HEK293 (cell line): ENCODE measurements at regions not wholly inside any gene's neighbourhood (a gene's known extent, or its start where the extent isn't known, plus 50 kb on each side); places are given as distances from the start of the nearest gene placed in this dataset.

Experiments
- CTCF ChIA-PET: fragments of 350-600 bp; formaldehyde crosslinking; extraction: SDS; loops from one replicate; lab custom pipeline; 2021; ENCODE audit warnings: antibody characterized with exemption; lab: Yijun Ruan, JAX
- POLR2A ChIA-PET: fragments of 300-600 bp; formaldehyde crosslinking; extraction: SDS; loops from one replicate; lab custom pipeline; 2020; ENCODE audit warnings: antibody characterized with exemption, inconsistent platforms; lab: Yijun Ruan, JAX
- H3K27ac ChIP-seq: fragments of 200-500 bp; sonication (Bioruptor generic); 2 replicates; pipeline ENCODE4 v1.5.1; 2014; ENCODE audit warnings: low read depth, low read length, control low read depth, inconsistent platforms; ENCODE audit errors: extremely low read depth
- H3K36me3 ChIP-seq, 2 experiments: fragments of 200-500 bp in 1 of 2; sonication (Bioruptor generic) in 1 of 2; 1 replicate in 1 of 2; 2 replicates in 1 of 2; pipeline ENCODE4 v1.5.1; 2014 to 2017; ENCODE audit warnings: inconsistent platforms in 2 of 2, low read length in 2 of 2; ENCODE audit not compliant: control insufficient read depth in 2 of 2, insufficient read depth in 1 of 2
- H3K4me1 ChIP-seq: fragments of 200-500 bp; sonication (Bioruptor generic); 2 replicates; pipeline ENCODE4 v1.5.1; 2014; ENCODE audit warnings: mild to moderate bottlenecking, low read length, inconsistent platforms; ENCODE audit not compliant: control insufficient read depth, insufficient read depth
- H3K4me3 ChIP-seq: 2 replicates; pipeline ENCODE4 v1.5.1; 2011; ENCODE audit warnings: low read depth, mild to moderate bottlenecking, control low read depth, low read length, moderate library complexity
- H3K9me3 ChIP-seq: fragments of 200-500 bp; sonication (Bioruptor generic); 2 replicates; pipeline ENCODE4 v1.5.1; 2014; ENCODE audit warnings: low read depth, low read length, inconsistent platforms; ENCODE audit not compliant: control insufficient read depth, insufficient read depth
- BCL6B ChIP-seq: fragments of 450-650 bp; formaldehyde crosslinking; IDR thresholded peaks from 2 replicates; pipeline ENCODE4 v1.5.1; 2017; ENCODE audit warnings: missing biosample characterization, missing genetic modification characterization
- HIC1 ChIP-seq: fragments of 450-650 bp; formaldehyde crosslinking; IDR thresholded peaks from 2 replicates; pipeline ENCODE4 v1.5.1; 2016; ENCODE audit warnings: missing biosample characterization, missing genetic modification characterization
- KLF1 ChIP-seq: fragments of 450-650 bp; formaldehyde crosslinking; IDR thresholded peaks from 2 replicates; pipeline ENCODE4 v1.5.1; 2016; ENCODE audit warnings: missing biosample characterization, missing genetic modification characterization
- MYNN ChIP-seq: fragments of 450-650 bp; formaldehyde crosslinking; IDR thresholded peaks from 2 replicates; pipeline ENCODE4 v1.5.1; 2016; ENCODE audit warnings: missing biosample characterization, missing genetic modification characterization, borderline replicate concordance
- OSR2 ChIP-seq: fragments of 450-650 bp; formaldehyde crosslinking; IDR thresholded peaks from 2 replicates; pipeline ENCODE4 v1.5.1; 2016; ENCODE audit warnings: missing biosample characterization, missing genetic modification characterization
- ZBTB20 ChIP-seq: fragments of 450-650 bp; formaldehyde crosslinking; IDR thresholded peaks from 2 replicates; pipeline ENCODE4 v1.5.1; 2016; ENCODE audit warnings: missing biosample characterization, missing genetic modification characterization
- ZBTB48 ChIP-seq: fragments of 450-650 bp; formaldehyde crosslinking; IDR thresholded peaks from 2 replicates; pipeline ENCODE4 v1.5.1; 2016; ENCODE audit warnings: missing biosample characterization, missing genetic modification characterization
- ZNF175 ChIP-seq: fragments of 450-650 bp; formaldehyde crosslinking; IDR thresholded peaks from 2 replicates; pipeline ENCODE4 v1.5.1; 2016; ENCODE audit warnings: missing biosample characterization, missing genetic modification characterization
- ZNF266 ChIP-seq: fragments of 450-650 bp; formaldehyde crosslinking; IDR thresholded peaks from 2 replicates; pipeline ENCODE4 v1.5.1; 2016; ENCODE audit warnings: missing biosample characterization, missing genetic modification characterization, low read depth
- ZNF521 ChIP-seq: fragments of 450-650 bp; formaldehyde crosslinking; IDR thresholded peaks from 2 replicates; pipeline ENCODE4 v1.5.1; 2017; ENCODE audit warnings: missing biosample characterization, mild to moderate bottlenecking, missing genetic modification characterization
- ZNF549 ChIP-seq: fragments of 450-650 bp; IDR thresholded peaks from 2 replicates; pipeline ENCODE4 v1.5.1; 2018; ENCODE audit warnings: missing biosample characterization, missing genetic modification characterization, mild to moderate bottlenecking, inconsistent platforms, moderate library complexity
- ZNF558 ChIP-seq: fragments of 450-650 bp; formaldehyde crosslinking; IDR thresholded peaks from 2 replicates; pipeline ENCODE4 v1.5.1; 2016; ENCODE audit warnings: missing biosample characterization, missing genetic modification characterization
- ZNF626 ChIP-seq: fragments of 450-650 bp; sonication (Bioruptor Pico); formaldehyde crosslinking; IDR thresholded peaks from 2 replicates; pipeline ENCODE4 v1.5.1; 2018; ENCODE audit warnings: missing biosample characterization, missing genetic modification characterization, inconsistent platforms
- ZNF660 ChIP-seq: fragments of 450-650 bp; IDR thresholded peaks from 2 replicates; pipeline ENCODE4 v1.5.1; 2018; ENCODE audit warnings: missing biosample characterization, mild to moderate bottlenecking, missing genetic modification characterization
- ZNF792 ChIP-seq: fragments of 450-650 bp; formaldehyde crosslinking; IDR thresholded peaks from 2 replicates; pipeline ENCODE4 v1.5.1; 2016; ENCODE audit warnings: missing biosample characterization, missing genetic modification characterization
- TF ChIP-seq, protein P1 (sequence below): fragments of 450-650 bp; formaldehyde crosslinking; IDR thresholded peaks from 2 replicates; pipeline ENCODE4 v1.5.1; 2017; ENCODE audit warnings: missing biosample characterization, mild to moderate bottlenecking, missing genetic modification characterization, moderate library complexity
- TF ChIP-seq, protein P2 (sequence below): fragments of 450-650 bp; formaldehyde crosslinking; IDR thresholded peaks from 2 replicates; pipeline ENCODE4 v1.5.1; 2016; ENCODE audit warnings: missing biosample characterization, missing genetic modification characterization, low read depth
- TF ChIP-seq, protein P3 (sequence below): fragments of 450-650 bp; formaldehyde crosslinking; IDR thresholded peaks from 2 replicates; pipeline ENCODE4 v1.5.1; 2016; ENCODE audit warnings: missing biosample characterization, missing genetic modification characterization
- TF ChIP-seq, protein P4 (sequence below): fragments of 450-650 bp; formaldehyde crosslinking; IDR thresholded peaks from 2 replicates; pipeline ENCODE4 v1.5.1; 2016; ENCODE audit warnings: missing biosample characterization, missing genetic modification characterization, borderline replicate concordance

DNA sequence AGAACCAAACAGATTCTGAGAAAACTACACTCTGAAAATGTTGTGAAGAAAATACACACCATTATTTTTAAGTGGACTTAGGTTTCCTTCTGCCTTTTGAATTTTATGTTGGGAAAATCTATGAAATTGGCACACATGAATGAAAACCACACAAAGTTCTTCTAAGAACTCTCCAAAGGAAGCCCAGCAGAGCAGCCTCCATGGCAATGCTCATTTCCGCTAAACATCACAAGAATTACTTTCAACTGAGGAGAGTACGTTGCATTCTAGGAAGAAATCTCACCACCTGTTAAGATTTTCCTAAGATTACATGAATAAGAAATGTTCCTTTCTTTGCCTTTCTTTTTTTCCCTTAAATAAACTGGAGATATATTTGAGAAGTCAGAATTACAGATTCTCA lies 154.2 kb downstream of the BARHL2 start:
- ChIA-PET CTCF (interaction anchor here (0.6 kb wide), 1 partner anchor 28 kb away, joined by 3 read pairs; no protein-coding TSS in a partner anchor), POLR2A (no interaction called here)
- Histone ChIP-seq H3K9me3 (no peaks in the 10 kb centered on the region), H3K4me1 (peaks cover 6% of the 10 kb centered on the region), H3K27ac (no peak overlapping the region), H3K4me3 (no peak overlapping the region), H3K36me3 (no peaks in the 10 kb centered on the region)
- TF ChIP-seq ZNF266 (tag by site-specific recombination) (no peak), HIC1 (tag by site-specific recombination) (no peak), ZNF175 (tag by site-specific recombination) (no peak), ZBTB48 (no peak), ZBTB20 (tag by site-specific recombination) (no peak), BCL6B (no peak)

- no peak overlapping the region for H3K4me3 ChIP-seq
- no peaks in the 10 kb centered on the region for H3K9me3 ChIP-seq
- ChIA-PET CTCF (interaction anchor here (0.6 kb wide), 1 partner anchor 798 kb away, joined by 3 read pairs; no protein-coding TSS in a partner anchor), POLR2A (no interaction called here)
- H3K36me3 ChIP-seq: no peaks in the 10 kb centered on the region
- H3K27ac ChIP-seq: no peak overlapping the region
- H3K4me1 ChIP-seq: peaks cover 8% of the 10 kb centered on the region
- TF ChIP-seq ZBTB48 (no peak), ZNF521 (tag by site-specific recombination) (no peak), ZNF626 (tag by site-specific recombination) (no peak), ZNF549 (tag by site-specific recombination) (no peak), KLF1 (no peak), ZNF660 (no peak), MYNN (no peak), ZNF792 (no peak), OSR2 (tag by site-specific recombination) (no peak), ZNF558 (tag by site-specific recombination) (no peak)
- TF ChIP-seq, protein P1, sequence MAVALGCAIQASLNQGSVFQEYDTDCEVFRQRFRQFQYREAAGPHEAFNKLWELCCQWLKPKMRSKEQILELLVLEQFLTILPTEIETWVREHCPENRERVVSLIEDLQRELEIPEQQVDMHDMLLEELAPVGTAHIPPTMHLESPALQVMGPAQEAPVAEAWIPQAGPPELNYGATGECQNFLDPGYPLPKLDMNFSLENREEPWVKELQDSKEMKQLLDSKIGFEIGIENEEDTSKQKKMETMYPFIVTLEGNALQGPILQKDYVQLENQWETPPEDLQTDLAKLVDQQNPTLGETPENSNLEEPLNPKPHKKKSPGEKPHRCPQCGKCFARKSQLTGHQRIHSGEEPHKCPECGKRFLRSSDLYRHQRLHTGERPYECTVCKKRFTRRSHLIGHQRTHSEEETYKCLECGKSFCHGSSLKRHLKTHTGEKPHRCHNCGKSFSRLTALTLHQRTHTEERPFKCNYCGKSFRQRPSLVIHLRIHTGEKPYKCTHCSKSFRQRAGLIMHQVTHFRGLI: no peak
- TF ChIP-seq, protein P2, sequence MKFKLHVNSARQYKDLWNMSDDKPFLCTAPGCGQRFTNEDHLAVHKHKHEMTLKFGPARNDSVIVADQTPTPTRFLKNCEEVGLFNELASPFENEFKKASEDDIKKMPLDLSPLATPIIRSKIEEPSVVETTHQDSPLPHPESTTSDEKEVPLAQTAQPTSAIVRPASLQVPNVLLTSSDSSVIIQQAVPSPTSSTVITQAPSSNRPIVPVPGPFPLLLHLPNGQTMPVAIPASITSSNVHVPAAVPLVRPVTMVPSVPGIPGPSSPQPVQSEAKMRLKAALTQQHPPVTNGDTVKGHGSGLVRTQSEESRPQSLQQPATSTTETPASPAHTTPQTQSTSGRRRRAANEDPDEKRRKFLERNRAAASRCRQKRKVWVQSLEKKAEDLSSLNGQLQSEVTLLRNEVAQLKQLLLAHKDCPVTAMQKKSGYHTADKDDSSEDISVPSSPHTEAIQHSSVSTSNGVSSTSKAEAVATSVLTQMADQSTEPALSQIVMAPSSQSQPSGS (tag by site-specific recombination): no peak
- TF ChIP-seq, protein P3, sequence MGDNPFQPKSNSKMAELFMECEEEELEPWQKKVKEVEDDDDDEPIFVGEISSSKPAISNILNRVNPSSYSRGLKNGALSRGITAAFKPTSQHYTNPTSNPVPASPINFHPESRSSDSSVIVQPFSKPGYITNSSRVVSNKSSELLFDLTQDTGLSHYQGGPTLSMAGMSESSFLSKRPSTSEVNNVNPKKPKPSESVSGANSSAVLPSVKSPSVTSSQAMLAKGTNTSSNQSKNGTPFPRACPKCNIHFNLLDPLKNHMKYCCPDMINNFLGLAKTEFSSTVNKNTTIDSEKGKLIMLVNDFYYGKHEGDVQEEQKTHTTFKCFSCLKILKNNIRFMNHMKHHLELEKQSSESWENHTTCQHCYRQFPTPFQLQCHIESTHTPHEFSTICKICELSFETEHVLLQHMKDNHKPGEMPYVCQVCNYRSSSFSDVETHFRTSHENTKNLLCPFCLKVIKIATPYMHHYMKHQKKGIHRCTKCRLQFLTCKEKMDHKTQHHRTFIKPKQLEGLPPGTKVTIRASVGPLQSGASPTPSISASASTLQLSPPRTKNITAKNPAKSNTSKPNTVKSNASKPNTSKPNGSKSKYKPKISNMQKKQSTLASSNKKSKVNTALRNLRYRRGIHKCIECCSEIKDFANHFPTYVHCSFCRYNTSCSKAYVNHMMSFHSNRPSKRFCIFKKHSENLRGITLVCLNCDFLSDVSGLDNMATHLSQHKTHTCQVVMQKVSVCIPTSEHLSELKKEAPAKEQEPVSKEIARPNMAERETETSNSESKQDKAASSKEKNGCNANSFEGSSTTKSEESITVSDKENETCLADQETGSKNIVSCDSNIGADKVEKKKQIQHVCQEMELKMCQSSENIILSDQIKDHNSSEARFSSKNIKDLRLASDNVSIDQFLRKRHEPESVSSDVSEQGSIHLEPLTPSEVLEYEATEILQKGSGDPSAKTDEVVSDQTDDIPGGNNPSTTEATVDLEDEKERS (tag by site-specific recombination): no peak
- TF ChIP-seq, protein P4, sequence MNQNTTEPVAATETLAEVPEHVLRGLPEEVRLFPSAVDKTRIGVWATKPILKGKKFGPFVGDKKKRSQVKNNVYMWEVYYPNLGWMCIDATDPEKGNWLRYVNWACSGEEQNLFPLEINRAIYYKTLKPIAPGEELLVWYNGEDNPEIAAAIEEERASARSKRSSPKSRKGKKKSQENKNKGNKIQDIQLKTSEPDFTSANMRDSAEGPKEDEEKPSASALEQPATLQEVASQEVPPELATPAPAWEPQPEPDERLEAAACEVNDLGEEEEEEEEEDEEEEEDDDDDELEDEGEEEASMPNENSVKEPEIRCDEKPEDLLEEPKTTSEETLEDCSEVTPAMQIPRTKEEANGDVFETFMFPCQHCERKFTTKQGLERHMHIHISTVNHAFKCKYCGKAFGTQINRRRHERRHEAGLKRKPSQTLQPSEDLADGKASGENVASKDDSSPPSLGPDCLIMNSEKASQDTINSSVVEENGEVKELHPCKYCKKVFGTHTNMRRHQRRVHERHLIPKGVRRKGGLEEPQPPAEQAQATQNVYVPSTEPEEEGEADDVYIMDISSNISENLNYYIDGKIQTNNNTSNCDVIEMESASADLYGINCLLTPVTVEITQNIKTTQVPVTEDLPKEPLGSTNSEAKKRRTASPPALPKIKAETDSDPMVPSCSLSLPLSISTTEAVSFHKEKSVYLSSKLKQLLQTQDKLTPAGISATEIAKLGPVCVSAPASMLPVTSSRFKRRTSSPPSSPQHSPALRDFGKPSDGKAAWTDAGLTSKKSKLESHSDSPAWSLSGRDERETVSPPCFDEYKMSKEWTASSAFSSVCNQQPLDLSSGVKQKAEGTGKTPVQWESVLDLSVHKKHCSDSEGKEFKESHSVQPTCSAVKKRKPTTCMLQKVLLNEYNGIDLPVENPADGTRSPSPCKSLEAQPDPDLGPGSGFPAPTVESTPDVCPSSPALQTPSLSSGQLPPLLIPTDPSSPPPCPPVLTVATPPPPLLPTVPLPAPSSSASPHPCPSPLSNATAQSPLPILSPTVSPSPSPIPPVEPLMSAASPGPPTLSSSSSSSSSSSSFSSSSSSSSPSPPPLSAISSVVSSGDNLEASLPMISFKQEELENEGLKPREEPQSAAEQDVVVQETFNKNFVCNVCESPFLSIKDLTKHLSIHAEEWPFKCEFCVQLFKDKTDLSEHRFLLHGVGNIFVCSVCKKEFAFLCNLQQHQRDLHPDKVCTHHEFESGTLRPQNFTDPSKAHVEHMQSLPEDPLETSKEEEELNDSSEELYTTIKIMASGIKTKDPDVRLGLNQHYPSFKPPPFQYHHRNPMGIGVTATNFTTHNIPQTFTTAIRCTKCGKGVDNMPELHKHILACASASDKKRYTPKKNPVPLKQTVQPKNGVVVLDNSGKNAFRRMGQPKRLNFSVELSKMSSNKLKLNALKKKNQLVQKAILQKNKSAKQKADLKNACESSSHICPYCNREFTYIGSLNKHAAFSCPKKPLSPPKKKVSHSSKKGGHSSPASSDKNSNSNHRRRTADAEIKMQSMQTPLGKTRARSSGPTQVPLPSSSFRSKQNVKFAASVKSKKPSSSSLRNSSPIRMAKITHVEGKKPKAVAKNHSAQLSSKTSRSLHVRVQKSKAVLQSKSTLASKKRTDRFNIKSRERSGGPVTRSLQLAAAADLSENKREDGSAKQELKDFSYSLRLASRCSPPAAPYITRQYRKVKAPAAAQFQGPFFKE (tag by site-specific recombination): no peak
These were observed 155.2 kb downstream of the BARHL2 start for GRCh38 chr1:90561911-90562310.
